OCI-LY1 (cell line): ENCODE measurements at regions not wholly inside any gene's neighbourhood (a gene's known extent, or its start where the extent isn't known, plus 50 kb on each side); places are given as distances from the start of the nearest gene placed in this dataset.

Source experiments
- EZH2 ChIP-seq: fragments of 200-600 bp; sonication (generic), shearing (Covaris generic); IDR thresholded peaks from 2 replicates; pipeline ENCODE4 v1.8.0; 2017; ENCODE audit warnings: borderline replicate concordance, mixed run types, mild to moderate bottlenecking, antibody characterized with exemption, low read length, moderate library complexity, mixed read lengths
- TF ChIP-seq, protein P1 (sequence below): fragments of 200-600 bp; sonication (generic), shearing (Covaris generic); IDR thresholded peaks from 2 replicates; pipeline ENCODE4 v1.5.1; 2017; ENCODE audit warnings: mild to moderate bottlenecking, antibody characterized with exemption, low read length, moderate library complexity, mixed read lengths

DNA sequence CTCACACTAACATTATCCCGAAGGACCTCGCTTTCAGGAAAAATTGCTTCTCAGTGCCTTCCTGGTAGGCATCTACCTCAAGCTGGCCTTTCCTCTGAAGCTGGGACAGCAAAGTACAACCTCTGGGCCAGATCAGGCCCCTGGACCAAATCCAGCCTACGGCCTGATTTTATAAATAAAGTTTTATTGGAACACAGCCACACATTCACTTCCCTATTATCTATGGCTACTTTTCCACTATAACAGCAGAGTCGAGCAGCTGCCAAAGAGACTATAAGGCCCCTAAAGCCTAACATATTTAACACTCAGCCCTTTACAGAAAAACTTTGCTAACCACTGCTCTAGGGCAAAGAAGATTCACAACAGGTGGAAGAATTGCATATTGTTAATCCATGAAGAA, 554.3 kb downstream of the NTRK3 start:
- TF ChIP-seq, protein P1, sequence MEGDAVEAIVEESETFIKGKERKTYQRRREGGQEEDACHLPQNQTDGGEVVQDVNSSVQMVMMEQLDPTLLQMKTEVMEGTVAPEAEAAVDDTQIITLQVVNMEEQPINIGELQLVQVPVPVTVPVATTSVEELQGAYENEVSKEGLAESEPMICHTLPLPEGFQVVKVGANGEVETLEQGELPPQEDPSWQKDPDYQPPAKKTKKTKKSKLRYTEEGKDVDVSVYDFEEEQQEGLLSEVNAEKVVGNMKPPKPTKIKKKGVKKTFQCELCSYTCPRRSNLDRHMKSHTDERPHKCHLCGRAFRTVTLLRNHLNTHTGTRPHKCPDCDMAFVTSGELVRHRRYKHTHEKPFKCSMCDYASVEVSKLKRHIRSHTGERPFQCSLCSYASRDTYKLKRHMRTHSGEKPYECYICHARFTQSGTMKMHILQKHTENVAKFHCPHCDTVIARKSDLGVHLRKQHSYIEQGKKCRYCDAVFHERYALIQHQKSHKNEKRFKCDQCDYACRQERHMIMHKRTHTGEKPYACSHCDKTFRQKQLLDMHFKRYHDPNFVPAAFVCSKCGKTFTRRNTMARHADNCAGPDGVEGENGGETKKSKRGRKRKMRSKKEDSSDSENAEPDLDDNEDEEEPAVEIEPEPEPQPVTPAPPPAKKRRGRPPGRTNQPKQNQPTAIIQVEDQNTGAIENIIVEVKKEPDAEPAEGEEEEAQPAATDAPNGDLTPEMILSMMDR: no peak
- TF ChIP-seq EZH2: no peak
